ENCODE measurements at regions not wholly inside any gene's neighbourhood (a gene's known extent, or its start where the extent isn't known, plus 50 kb on each side); places are given as distances from the start of the nearest gene placed in this dataset.

DNA sequence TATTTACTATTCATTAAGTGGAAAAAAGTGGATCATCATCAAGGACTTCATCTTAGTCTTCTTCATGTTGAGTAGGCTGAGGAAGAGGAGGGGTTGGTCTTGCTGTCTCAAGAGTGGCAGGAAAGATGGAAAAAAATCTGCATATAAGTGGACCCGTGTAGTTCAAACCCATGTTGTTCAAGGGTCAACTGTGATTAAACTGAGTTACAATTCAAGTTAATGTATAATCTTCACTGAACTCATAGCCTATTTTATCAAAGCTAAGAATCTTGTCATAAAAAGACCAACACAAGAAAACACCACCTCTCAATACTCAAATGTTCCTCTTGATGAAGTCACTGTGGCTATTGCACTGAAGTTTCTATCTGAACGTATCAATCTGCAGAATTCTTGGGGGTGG is 260.2 kb downstream of the FNDC1 start:
- DNase-seq = no peak
- no peaks in the 10 kb centered on the region for H3K4me1 ChIP-seq
- TF ChIP-seq, protein P1, sequence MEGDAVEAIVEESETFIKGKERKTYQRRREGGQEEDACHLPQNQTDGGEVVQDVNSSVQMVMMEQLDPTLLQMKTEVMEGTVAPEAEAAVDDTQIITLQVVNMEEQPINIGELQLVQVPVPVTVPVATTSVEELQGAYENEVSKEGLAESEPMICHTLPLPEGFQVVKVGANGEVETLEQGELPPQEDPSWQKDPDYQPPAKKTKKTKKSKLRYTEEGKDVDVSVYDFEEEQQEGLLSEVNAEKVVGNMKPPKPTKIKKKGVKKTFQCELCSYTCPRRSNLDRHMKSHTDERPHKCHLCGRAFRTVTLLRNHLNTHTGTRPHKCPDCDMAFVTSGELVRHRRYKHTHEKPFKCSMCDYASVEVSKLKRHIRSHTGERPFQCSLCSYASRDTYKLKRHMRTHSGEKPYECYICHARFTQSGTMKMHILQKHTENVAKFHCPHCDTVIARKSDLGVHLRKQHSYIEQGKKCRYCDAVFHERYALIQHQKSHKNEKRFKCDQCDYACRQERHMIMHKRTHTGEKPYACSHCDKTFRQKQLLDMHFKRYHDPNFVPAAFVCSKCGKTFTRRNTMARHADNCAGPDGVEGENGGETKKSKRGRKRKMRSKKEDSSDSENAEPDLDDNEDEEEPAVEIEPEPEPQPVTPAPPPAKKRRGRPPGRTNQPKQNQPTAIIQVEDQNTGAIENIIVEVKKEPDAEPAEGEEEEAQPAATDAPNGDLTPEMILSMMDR (IDR thresholded peaks at IDR 0.05) = no peak
- no peak for TF ChIP-seq POLR2A (IDR thresholded peaks at IDR 0.05)
- intact Hi-C loops (cut with DNase I; ENCODE audit: low total_unique reads) = no loop called here
- peaks cover 0 to 4% of the 10 kb centered on the region in 2 donors for H3K9me3 ChIP-seq
- H3K27ac ChIP-seq = no peak overlapping the region
- H3K4me3 ChIP-seq = no peak overlapping the region
- H3K27me3 ChIP-seq = no peaks in the 10 kb centered on the region
- H3K36me3 ChIP-seq = no peaks in the 10 kb centered on the region

DNA sequence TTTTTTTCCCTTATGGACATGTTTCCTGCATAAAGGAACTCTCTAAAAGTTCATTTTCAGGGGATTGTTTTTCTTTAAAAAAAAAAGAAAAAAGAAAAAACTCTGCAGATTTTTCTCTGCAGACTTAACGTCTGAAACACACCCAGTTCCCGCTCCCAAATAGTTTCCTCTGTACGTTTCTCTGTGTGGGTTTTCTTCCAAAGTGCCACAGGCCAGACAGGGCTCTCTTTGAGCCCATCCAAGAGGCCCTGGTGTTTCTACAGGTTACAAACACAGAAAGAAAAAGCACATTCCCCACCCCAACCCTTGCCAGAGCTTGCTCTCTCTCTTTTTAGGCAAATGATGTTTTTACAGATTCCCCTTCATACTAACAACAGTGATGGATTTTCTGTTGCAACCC is 258.6 kb downstream of the FNDC1 start:
- no peak for TF ChIP-seq POLR2A (IDR thresholded peaks at IDR 0.05)
- TF ChIP-seq, protein P1 (IDR thresholded peaks at IDR 0.05) = no peak
- Histone ChIP-seq H3K4me3 (no peak overlapping the region), H3K27me3 (no peaks in the 10 kb centered on the region), H3K9me3 (peaks cover 0 to 4% of the 10 kb centered on the region in 2 donors), H3K27ac (no peak overlapping the region), H3K4me1 (no peaks in the 10 kb centered on the region), H3K36me3 (no peaks in the 10 kb centered on the region)
- intact Hi-C loops (cut with DNase I; ENCODE audit: low total_unique reads) = no loop called here
- no peak for DNase-seq

DNA sequence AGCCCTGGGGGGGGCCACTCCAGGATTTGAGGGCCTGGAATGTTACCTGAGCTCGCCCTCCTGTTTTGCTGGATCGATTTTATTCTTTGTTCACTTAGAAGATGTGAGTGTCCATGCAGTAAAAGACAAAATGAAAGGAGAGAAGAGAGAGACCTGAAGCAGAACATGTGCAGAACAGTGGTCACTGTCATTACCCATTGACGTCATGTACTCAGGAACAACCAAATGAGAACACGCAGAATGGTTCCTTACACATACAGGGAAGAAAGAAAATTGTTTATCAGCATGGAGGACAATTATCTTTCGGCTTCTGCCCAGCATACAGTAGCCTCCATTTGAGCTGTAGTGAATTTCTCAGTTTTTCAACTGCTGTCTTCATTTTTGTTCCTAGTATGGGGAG is 258.1 kb downstream of the FNDC1 start:
- Histone ChIP-seq H3K4me3 (no peak overlapping the region), H3K27ac (no peak overlapping the region)

DNA sequence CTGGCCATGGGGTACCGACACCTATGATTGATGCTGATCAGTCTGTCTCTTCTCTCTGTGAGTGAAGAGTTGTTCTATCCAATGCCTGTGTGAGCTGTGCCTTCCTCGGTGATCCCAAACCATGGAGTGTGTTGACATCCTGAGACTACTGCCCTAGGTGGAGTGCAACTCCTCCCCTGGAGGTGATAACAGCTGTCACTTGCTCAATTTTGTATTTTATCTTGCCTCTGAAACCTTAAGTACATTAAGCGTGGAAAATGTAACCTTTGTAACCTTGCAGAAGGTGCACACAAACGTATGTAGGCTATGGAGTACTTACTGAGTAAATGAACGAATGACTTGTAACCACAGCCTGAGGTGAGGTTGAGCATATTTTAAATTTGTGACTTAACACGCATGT is 256.2 kb downstream of the FNDC1 start:
- intact Hi-C loops (cut with DNase I; ENCODE audit: low total_unique reads) = no loop called here
- no peaks in the 10 kb centered on the region for H3K4me1 ChIP-seq
- H3K27ac ChIP-seq = no peak overlapping the region
- no peak for DNase-seq
- no peak overlapping the region for H3K4me3 ChIP-seq
- H3K27me3 ChIP-seq = no peaks in the 10 kb centered on the region
- no peaks in the 10 kb centered on the region for H3K9me3 ChIP-seq
- no peaks in the 10 kb centered on the region for H3K36me3 ChIP-seq
- no peak for TF ChIP-seq POLR2A (IDR thresholded peaks at IDR 0.05)
- TF ChIP-seq, protein P1 (IDR thresholded peaks at IDR 0.05) = no peak

More for the DNA sequence above, 258.1 kb downstream of the FNDC1 start:
- no peaks in the 10 kb centered on the region for H3K4me1 ChIP-seq
- no peaks in the 10 kb centered on the region for H3K27me3 ChIP-seq
- TF ChIP-seq, protein P1 (IDR thresholded peaks at IDR 0.05) = no peak
- no peak for TF ChIP-seq POLR2A (IDR thresholded peaks at IDR 0.05)
- intact Hi-C loops (cut with DNase I; ENCODE audit: low total_unique reads) = no loop called here
- H3K36me3 ChIP-seq = no peaks in the 10 kb centered on the region
- H3K9me3 ChIP-seq = peaks cover 0 to 3% of the 10 kb centered on the region in 2 donors
- no peak for DNase-seq

DNA sequence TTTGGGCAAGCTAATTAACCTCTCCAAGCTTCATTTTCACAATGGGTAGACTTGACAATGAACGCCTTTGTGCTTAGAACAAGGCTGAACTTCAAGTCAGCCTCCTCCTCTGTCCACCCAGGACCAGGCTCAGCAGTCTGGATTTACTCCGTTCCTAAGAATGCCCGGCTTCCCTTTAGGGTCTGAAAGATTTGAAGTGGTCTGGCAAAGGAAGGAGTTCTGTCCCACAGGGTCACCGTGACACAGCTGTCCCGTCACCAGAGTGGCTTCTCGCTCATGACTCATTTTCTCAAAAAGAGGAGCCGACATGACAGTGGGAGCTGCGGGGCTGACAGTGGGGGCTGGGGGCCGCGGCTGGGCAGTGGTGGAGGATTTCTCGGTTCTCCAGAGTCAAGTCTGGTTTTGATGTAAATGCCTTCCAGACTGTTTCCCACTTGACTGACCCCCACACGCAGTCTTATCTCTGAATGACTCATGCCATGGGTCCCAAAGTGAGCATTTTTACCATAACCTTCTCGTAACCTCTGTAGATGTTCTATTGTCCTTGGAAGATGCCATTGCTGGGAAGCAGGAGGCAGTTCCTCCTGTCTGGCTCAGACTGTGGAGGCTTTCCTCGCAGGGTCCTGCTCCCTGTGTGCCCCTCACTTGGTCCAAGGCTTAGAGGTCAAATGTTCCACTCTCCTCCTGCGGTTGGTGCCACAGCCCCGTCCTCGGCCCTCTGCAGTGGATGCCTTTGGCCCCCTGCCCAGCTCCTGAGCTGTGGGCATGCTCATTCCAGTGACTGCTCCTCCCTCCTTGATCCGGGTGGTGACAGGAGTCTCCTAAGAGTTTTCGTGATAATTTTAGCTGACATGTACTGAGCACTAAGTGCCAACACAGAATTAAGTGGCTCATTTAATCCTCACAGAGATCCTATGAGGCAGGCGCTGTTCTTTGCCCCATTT is 253.1 kb downstream of the FNDC1 start:
- H3K27me3 ChIP-seq = no peaks in the 10 kb centered on the region
- H3K27ac ChIP-seq = no peak overlapping the region
- DNase-seq = no peak
- no peaks in the 10 kb centered on the region for H3K9me3 ChIP-seq
- H3K4me1 ChIP-seq = no peaks in the 10 kb centered on the region
- no peak for TF ChIP-seq POLR2A (IDR thresholded peaks at IDR 0.05)
- TF ChIP-seq, protein P1 (IDR thresholded peaks at IDR 0.05) = no peak
- no peaks in the 10 kb centered on the region for H3K36me3 ChIP-seq
- intact Hi-C loops (cut with DNase I; ENCODE audit: low total_unique reads) = no loop called here
- H3K4me3 ChIP-seq = no peak overlapping the region
